Body of pancreas (tissue), 4 donors: ENCODE measurements at regions not wholly inside any gene's neighbourhood (a gene's known extent, or its start where the extent isn't known, plus 50 kb on each side); places are given as distances from the start of the nearest gene placed in this dataset.

Experiments used
- ATAC-seq: fragments of 150-250 bp; one replicate; pipeline ENCODE4 v1.9.1; 2016
- DNase-seq, 4 donors: peaks; one replicate each; pipeline ENCODE4 v3.0.0-alpha.2; 2019
- H3K27ac ChIP-seq, 4 donors: fragments of 200-600 bp; sonication (generic); 1 replicate in 3 of 4; 2 replicates in 1 of 4; pipeline versions ENCODE4 v1.5.1 to v1.6.1; 2016 to 2019; ENCODE audit warnings: mild to moderate bottlenecking in 1 of 4, mixed read lengths in 1 of 4, moderate library complexity in 1 of 4
- H3K27me3 ChIP-seq, 2 donors: fragments of 200-600 bp; sonication (generic); one replicate each; pipeline ENCODE4 v1.6.0; 2016; ENCODE audit warnings: mild to moderate bottlenecking in 1 of 2
- H3K36me3 ChIP-seq, 2 donors: fragments of 200-600 bp; sonication (generic); replicated peaks in 1 of 2; 2 replicates each; pipeline ENCODE4 v1.5.1; 2016; ENCODE audit warnings: low read depth in 2 of 2; ENCODE audit not compliant: insufficient read depth in 1 of 2
- H3K4me1 ChIP-seq: fragments of 200-600 bp; sonication (generic); one replicate; pipeline ENCODE4 v1.6.0; 2016
- H3K4me3 ChIP-seq, 2 donors: fragments of 200-600 bp; sonication (generic); 1 replicate in 1 of 2; 2 replicates in 1 of 2; pipeline ENCODE4 v1.5.1; 2016 to 2019
- H3K9me3 ChIP-seq, 3 donors: fragments of 200-600 bp; sonication (generic); 1 replicate in 2 of 3; 2 replicates in 1 of 3; pipeline ENCODE4 v1.5.1; 2016
- CTCF ChIP-seq, 7 experiments: fragments of 450-650 bp in 4 of 7; fragments of 200-600 bp in 3 of 7; sonication (generic) in 3 of 7; IDR thresholded peaks; one replicate each; pipeline ENCODE4 v1.5.1; 2016 to 2019; ENCODE audit warnings: antibody characterized with exemption in 7 of 7
- POLR2A ChIP-seq, 3 donors: fragments of 450-650 bp; IDR thresholded peaks; one replicate each; pipeline ENCODE4 v1.6.1; 2016; ENCODE audit warnings: antibody characterized with exemption in 3 of 3, mild to moderate bottlenecking in 2 of 3
- WGBS, 2 donors: methylation state at CpG; one replicate each; pipeline ENCODE4 v1.1.5; 2017; 5-methylcytosine and 5-hydroxymethylcytosine counted together
- intact Hi-C: fragments of 100-400 bp; cut with DNase I; formaldehyde crosslinking; loops from one replicate; pipeline ENCODE4 v1.15.1; 2023

- DNase-seq: no peak
- WGBS, 2 donors: 50% methylated on average over 3 of the region's 3 CpGs; no CpG with 5 or more reads in 1 of the 2 donors
- intact Hi-C loops: no loop called here
Measured at GRCh38 chrX:126027229-126027628, 138.9 kb downstream of the DCAF12L2 start.

GRCh38 chrX:126030021-126030420 is 136.1 kb downstream of the DCAF12L2 start:
- Histone ChIP-seq H3K27ac (no peak overlapping the region), H3K9me3 (no peaks in the 10 kb centered on the region), H3K27me3 (no peaks in the 10 kb centered on the region), H3K36me3 (no peaks in the 10 kb centered on the region), H3K4me3 (no peak overlapping the region), H3K4me1 (no peaks in the 10 kb centered on the region)
- DNase-seq (no peak), ATAC-seq (no peak)
- WGBS, 2 donors: 59% methylated on average over 3 of the region's 4 CpGs; no CpG with 5 or more reads in 1 of the 2 donors
- TF ChIP-seq POLR2A (IDR thresholded peaks at IDR 0.05) (no peak), CTCF (IDR thresholded peaks at IDR 0.05) (no peak)
- intact Hi-C loops: no loop called here

More at GRCh38 chrX:126027229-126027628, 138.9 kb downstream of the DCAF12L2 start:
- Histone ChIP-seq H3K36me3 (no peaks in the 10 kb centered on the region), H3K27ac (no peak overlapping the region), H3K4me1 (no peaks in the 10 kb centered on the region), H3K27me3 (no peaks in the 10 kb centered on the region), H3K9me3 (no peaks in the 10 kb centered on the region), H3K4me3 (no peak overlapping the region)
- TF ChIP-seq CTCF (IDR thresholded peaks at IDR 0.05) (no peak), POLR2A (IDR thresholded peaks at IDR 0.05) (no peak)
- ATAC-seq: no peak

GRCh38 chrX:126063984-126064383 is 102.1 kb downstream of the DCAF12L2 start:
- no peak for TF ChIP-seq POLR2A (IDR thresholded peaks at IDR 0.05)
- no peak for TF ChIP-seq CTCF (IDR thresholded peaks at IDR 0.05)
- intact Hi-C loops: no loop called here
- Histone ChIP-seq H3K9me3 (no peaks in the 10 kb centered on the region), H3K4me1 (no peaks in the 10 kb centered on the region), H3K36me3 (no peaks in the 10 kb centered on the region), H3K27ac (no peak overlapping the region), H3K4me3 (no peak overlapping the region), H3K27me3 (no peaks in the 10 kb centered on the region)
- ATAC-seq (no peak), DNase-seq (no peak)
- 45 to 61% methylated on average over 4 of the region's 4 CpGs for WGBS, 2 donors

- no peak overlapping the region for H3K27ac ChIP-seq
- 80 to 100% methylated on average over 1 of the region's 9 CpGs for WGBS, 2 donors
- no peaks in the 10 kb centered on the region for H3K27me3 ChIP-seq
- H3K36me3 ChIP-seq: no peaks in the 10 kb centered on the region
- H3K9me3 ChIP-seq: no peaks in the 10 kb centered on the region
- intact Hi-C loops: no loop called here
- no peak for DNase-seq
- no peak overlapping the region for H3K4me3 ChIP-seq
- TF ChIP-seq CTCF (IDR thresholded peaks at IDR 0.05) (no peak), POLR2A (IDR thresholded peaks at IDR 0.05) (no peak)
- no peaks in the 10 kb centered on the region for H3K4me1 ChIP-seq
- no peak for ATAC-seq
Measured at GRCh38 chrX:126064901-126065541, 101.1 kb downstream of the DCAF12L2 start.
